Upper lobe of left lung (tissue), 4 donors: ENCODE measurements at regions not wholly inside any gene's neighbourhood (a gene's known extent, or its start where the extent isn't known, plus 50 kb on each side); places are given as distances from the start of the nearest gene placed in this dataset.

Experiments
- CTCF ChIP-seq, 6 experiments: fragments of 450-650 bp in 4 of 6; fragments of 200-600 bp in 2 of 6; sonication (generic) in 2 of 6; IDR thresholded peaks; one replicate each; pipeline ENCODE4 v1.5.1; 2016 to 2019; ENCODE audit warnings: antibody characterized with exemption in 6 of 6
- EP300 ChIP-seq, 4 donors: sonication (generic); formaldehyde crosslinking; IDR thresholded peaks; one replicate each; pipeline ENCODE4 v1.5.1; 2017; ENCODE audit warnings: antibody characterized with exemption in 4 of 4, control low read depth in 2 of 4
- POLR2A ChIP-seq, 4 donors: fragments of 450-650 bp; IDR thresholded peaks; one replicate each; pipeline ENCODE4 v1.5.1; 2016 to 2017; ENCODE audit warnings: antibody characterized with exemption in 4 of 4, mild to moderate bottlenecking in 2 of 4
- POLR2AphosphoS5 ChIP-seq, 2 donors: sonication (generic); formaldehyde crosslinking; IDR thresholded peaks; one replicate each; pipeline ENCODE4 v1.5.1; 2017; ENCODE audit warnings: antibody characterized with exemption in 2 of 2

DNA sequence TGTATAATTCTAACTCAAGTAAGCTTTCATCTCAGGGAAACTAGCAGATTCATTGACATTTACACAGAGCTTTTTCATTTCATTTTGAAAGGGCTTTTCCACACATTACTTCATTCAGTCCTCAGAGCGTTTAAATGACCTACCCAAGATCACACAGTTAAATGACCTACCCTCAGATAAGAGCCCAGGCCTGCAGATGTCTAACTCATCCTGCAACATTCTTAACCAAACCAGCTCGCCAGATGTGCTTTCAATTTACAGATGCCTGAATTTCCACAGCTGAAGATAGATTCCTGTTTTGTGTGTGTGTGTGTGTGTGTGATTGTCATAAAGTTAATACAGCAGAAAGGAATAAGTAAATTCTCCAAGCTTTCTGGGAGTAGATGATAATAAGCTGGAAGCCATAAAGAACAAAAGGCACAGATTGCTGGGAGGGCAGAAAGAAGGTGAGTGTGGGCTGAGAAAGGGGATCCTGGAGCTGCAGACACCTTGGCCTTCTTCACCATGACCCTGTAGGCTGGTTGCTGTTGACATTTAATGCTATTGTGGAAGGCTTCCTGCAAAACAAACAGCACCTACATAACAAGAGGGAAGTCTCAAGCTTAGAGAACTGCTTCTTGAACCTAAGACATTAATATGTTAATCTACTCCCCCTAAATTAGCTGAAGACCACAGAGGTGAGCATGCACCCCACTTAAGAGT is 489.7 kb upstream of the CELF2 start:
- no peak for TF ChIP-seq POLR2A (IDR thresholded peaks at IDR 0.05)
- TF ChIP-seq CTCF (IDR thresholded peaks at IDR 0.05), result no peak
- no peak for TF ChIP-seq POLR2AphosphoS5 (IDR thresholded peaks at IDR 0.05)
- no peak for TF ChIP-seq EP300 (IDR thresholded peaks at IDR 0.05)
